GM18861 (cell line): ENCODE measurements at regions not wholly inside any gene's neighbourhood (a gene's known extent, or its start where the extent isn't known, plus 50 kb on each side); places are given as distances from the start of the nearest gene placed in this dataset.

Source experiments
- ATAC-seq: cut with Tn5 transposase; IDR thresholded peaks from one replicate; pipeline ENCODE4 v1.9.1; 2021; ENCODE audit not compliant: unreplicated experiment

DNA sequence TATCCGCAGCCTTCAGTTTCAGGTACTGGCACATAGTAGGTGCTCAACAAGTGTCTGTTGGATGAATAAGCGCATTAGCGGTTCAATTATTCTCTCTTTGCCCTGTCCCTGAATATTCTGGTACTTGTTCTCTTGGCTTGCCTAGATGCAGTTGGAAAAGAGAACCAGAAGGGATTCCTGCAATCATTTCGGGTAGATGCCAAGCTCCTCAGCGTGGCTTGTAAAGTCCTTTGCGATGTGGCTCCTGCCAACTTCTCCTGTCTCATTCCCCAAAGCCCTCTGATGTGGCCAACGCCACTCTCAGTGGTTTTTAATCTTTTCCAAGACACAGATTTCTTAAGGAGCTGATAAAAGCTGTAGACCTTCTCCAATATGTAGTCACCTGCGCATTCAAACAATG is 230.3 kb downstream of the SUDS3 start:
- no peak for ATAC-seq

DNA sequence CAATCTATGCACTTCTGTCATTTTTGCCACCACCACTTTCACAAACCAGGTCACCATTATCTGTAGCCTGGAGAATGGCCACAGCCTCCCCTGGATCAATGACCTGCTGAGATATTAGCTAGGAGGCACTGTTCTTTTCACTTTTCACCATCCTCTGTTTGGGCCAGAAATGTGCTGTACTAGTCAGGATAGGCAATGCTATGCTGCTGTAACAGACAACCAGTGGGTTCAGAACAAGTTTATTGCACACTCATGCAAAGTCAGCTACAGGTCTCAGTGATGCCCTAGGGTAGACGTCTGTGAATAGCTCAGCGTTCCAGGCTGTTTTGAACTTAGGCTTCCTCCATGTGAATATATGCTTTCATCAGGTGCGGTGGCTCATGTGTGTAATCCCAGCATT is 231.5 kb downstream of the SUDS3 start:
- no peak for ATAC-seq

DNA sequence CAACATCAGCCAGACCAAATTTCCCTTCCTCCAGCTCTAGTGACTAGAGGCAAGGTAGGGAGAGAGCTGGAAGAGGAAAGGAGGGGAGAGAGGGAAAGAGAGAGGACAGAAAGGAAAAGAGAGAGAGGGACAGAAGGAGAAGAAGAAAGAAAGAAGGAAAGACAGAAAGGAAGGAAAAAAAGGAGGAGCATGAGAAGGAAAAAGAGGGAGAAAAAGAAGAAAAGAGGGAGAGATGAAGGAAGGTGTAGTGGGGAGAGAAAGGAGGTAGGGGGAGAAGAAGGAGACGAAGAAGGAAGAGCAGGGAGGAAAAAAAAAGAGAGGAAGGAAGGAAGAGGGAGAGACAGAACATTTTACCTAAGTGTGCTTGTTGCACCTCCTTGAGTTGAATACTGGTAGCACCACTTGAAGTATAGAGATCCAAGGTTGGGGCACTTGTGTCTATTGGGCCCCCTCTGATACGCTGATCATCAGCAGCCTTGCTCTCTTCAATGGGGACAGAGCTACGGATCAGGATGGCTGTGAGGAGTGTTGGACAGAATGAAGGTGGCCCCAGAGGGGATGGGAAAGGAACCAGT is 232.5 kb downstream of the SUDS3 start:
- ATAC-seq, result no peak

DNA sequence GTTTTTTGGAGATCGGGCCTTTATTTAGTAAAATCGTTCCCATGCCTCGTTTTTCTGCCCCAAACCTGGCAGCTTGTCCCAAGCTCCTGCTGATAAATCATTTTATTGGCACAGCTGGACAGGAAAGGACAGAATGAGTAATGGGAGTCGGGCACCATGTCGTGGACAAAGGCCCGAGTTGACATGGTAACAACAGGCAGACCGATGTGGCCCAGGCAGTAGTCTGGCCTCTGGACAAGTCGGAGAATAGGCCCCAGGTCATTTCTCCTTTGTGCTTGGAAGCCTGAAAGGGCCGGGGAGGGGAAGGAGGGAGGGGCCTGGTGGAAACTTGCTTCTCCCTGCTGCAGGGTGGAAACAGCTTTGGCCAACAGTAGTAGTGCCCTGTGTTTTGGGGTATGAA is 234.9 kb downstream of the SUDS3 start:
- no peak for ATAC-seq

DNA sequence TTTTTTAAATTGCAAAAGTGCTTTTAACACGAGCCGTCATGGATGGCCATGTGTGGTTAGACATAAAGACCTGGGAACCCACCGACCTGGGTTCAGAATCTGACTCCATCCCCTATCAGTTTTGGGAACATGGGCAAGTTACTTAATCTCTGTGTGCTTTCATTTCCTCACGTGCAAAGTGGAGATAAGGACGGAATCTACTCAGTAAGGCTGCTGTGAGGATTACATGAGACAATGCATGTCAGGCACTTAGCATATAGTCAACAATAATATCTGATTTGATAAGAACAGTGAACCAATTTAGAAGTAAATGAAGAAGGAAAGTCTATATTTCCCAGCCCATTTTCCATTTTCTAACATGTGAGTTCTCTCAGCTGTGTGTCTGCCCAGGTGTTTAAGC is 235.4 kb downstream of the SUDS3 start:
- ATAC-seq, result no peak

DNA sequence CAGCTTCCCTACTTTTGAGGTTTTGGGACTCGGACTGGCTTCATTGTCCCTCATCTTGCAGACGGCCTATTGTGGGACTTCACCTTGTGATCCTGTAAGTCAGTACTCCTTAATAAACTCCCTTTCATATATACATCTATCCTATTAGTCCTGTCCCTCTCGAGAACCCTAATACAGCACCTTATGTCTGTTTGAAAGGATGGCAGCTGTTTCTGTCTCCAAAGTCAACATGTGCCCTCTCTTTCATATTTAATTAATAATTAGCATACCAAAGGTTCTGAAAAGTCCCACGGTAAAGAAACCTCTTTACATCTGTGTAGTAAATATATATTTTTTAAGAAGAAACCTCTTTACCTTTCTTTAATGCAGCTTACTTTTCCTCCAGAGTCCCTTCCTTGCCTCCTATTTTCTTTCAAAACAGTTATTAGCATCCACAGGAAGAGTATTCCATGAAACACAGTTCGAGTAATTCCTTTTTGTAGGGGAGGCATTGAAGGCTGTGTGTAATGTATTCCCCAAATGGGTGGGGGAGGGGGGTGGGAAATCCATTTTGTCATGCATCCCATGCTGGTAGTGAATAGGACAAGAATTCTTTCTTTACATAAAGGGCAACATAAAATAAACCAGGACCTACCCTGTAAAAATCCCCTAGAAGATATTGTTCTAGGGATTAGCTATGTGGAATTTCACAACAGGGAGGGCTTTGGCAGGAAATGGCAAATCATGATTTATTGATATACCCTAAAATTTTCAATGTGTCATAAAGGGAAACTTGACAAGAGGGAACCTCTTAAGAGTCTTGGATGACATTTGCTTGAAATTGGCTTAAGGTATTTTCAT is 241.5 kb downstream of the SUDS3 start:
- ATAC-seq, result no peak

DNA sequence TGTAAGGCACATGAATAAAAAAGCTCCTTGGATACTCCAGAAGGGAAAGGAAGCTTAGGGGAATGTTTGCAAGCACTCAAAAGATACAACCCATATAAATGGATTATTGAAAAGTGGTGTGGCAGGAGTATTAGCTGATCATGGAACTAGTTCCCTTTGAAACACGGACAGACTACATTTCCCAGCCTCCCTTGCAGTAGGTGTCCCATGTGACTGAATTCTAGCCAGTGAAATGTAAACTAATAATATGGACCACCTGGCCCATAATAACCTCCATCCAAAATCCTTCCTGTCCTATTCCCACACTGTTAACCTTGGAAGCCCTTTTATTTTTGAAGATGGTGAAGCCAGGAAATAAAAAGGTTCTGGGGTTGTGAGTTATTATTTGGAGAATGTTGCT is 242.3 kb downstream of the SUDS3 start:
- ATAC-seq, result no peak

DNA sequence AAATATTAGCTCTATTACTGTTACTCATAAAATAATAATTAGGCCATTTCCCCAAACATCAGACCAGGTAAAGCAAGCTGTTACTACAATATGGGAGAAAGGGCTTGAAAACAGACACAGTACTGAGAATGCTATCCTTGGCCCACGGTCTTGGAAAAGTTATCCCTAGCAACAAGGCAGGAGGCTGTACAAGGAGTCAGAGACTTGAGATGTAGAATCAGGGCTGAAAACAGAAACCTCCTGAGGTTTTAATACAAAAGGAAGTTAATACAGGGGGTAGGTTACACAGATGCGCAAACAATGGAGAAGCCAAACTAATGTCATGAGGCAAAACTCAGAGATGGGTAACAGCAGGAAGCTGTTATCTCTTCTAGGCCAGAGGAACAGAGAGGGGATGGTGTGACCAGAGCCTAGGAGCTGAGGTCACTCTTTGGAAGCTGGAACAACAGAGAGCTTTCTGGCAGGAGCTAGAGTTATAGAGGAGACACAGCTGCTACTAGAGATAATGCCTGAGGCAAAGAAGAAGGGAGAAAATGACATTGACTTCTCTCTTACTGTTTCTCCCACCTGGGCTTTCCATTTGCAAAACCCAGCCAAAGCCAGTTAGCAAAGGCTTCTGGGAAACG is 248.8 kb downstream of the SUDS3 start:
- ATAC-seq, result no peak

DNA sequence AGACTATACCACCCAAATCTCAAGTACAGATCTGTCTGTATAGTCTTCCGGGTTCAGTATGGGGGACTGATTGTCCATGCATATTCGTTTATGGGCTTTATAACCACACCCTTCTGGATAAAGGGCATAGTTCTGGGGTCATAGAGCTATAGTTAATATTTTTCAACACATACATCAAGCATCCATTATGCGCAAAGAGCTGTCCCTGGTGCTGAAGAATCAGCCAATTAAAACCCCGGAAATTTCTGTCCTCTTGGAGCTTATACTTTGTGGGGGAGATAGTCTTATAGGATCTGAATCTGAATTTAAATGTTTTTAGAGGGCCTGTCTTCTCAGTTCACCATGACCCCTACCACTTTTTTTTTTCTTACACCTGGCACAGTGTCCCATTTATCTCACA is 256.7 kb downstream of the SUDS3 start:
- ATAC-seq, result no peak

DNA sequence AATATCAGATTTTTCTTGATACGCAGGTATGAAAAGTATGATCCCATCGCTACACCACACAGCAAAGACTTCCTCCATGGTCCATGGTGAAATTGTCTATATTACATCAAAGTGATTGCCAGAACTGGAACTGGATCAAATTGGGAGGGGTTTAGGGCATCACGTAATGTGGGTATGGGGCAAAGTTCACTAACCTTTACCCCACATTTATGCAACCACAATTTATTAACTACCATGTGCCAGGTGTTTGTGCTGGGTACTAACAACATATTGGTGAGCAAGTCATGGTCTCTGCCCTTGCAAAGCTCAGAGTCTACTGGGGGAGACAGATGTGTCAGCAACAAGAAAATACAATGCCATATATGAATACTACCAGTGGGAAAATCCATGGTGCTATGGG is 258.9 kb downstream of the SUDS3 start:
- no peak for ATAC-seq

DNA sequence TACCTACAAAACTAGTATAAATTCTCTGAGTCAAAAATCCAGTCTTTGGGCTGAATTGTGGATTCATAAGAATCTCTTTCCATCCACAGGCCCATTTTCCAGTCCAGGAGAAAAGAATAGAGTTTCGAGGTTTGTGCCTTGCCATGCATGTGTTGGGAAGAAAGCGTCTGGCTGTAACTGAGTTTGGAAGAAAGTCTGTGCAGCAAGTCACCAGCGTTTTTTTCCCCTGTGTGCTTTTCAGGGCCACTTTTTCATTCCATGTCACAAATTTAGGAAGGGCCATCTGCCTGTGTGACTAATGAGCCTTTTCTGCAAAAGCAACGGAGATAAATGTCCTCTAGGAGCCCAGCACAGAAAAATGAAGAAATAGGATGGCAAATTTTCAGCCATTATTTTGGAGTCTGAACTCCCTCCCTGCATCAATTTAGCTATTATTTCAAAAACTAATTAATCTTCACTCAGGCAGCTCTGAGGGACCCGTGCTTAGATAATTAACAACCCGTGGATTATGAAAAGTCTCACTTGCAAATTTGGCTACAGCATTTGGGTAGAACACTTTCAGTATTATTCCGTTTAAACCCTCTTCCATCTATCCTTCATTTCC is 261.5 kb downstream of the SUDS3 start:
- ATAC-seq, result no peak

DNA sequence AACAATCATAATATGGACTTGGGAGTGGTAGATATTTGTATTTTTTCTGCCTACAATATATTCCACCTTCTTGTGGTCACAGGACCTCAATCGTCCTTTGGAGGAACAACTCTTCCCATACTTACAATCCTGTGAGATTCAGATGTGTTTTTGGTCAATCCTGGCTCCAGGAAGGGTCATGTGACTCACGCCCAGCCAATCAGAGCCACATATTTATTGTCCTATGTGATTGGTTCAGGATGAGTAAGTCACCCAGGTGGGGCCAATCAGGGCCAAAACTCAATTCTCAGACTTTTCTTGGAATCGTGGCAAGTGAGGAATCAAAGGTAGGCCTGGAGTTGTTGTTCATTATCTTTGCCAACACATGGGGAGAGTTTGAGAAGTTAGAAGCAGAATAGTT is 264.9 kb downstream of the SUDS3 start:
- ATAC-seq, result no peak

DNA sequence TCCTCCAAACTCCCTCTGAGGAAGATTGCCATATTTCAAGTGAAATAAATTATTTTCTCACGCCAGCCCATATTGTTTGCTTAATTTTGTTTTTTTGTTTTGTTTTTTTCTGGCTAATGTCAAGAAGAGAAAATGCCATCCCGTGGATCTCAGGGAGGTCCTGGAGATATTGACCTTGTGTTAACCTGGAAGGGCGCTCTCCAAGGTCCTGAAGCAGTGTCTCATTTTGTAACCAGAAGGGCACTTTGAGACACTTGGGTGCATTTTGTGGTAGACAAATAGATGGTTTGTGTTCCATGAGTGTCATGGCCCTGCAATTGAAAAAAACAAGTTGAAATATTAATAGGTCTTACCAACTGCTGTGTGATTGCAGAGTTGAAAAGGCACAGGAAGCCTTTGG is 268.9 kb downstream of the SUDS3 start:
- no peak for ATAC-seq

DNA sequence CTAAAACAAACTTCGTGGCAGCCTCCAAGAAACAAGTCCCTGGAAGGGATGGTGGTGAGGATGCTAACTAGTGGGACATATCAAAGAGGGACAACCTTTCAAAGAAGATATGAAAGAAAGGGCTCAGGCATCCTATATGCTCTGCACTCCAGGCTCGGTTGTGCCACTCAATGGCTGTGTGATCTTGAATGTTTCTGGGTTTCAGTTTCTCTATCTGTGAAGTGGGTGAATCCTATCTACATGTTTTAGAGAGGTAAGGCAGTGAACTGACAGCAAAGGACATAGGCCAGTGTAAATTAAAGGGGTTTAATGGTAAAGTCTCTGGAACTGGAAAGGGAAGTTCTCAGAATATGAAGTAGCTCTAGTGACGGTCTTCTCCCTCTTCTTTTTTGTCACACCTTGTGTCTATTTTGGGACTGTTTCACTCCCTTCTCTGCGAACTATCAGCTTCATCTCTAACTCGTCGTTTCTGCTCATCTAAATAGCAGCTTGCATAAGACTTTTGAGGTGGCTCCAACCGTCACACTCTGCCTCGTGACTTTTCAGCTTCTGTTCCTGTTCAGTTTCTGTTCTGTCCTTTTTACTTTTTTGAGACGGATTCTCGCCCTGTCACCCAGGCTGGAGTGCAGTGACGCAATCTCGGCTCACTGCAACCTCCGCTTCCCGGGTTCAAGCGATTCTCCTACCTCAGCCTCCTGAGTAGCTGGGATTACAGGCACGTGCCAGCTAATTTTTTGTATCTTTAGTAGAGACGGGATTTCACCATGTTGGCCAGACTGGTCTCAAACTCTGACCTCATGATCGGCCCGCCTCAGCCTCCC is 273.6 kb downstream of the SUDS3 start:
- ATAC-seq, result no peak

DNA sequence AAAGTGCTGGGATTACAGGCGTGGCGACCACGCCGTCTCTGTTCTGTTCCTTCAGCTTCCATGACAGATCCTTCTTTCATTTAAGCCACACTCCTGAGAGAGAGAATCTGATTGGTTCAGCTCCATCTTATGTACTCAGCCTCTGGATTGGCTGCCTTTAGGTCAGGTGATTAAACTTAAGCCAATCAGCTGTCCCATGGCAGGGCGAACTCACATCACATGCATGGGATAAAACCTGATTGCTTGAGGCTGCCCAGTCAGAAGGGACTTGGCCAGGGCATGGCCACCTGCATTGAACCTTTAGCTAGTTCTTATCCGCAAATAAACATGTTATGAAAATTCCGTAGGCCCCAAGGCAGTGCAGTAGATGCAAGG is 274.2 kb downstream of the SUDS3 start:
- no peak for ATAC-seq

DNA sequence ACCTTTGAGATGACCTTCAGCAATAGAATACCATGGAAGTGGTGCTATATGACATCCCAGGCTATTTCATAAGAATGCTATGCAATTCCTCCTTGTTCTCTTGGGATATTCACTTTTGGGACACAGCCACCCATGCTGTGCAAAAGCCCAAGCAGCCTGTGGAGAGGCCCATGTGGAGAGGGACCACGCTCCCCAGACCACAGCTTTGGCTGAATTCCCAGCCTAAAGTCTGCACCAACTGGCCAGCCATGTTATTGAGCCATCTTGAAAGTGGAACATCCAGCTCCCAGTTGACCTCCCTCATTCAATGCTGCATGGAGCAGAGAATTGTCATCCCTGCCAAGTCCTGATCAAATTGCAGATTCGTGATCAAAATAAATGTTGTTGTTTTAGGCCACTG is 275.1 kb downstream of the SUDS3 start:
- no peak for ATAC-seq

DNA sequence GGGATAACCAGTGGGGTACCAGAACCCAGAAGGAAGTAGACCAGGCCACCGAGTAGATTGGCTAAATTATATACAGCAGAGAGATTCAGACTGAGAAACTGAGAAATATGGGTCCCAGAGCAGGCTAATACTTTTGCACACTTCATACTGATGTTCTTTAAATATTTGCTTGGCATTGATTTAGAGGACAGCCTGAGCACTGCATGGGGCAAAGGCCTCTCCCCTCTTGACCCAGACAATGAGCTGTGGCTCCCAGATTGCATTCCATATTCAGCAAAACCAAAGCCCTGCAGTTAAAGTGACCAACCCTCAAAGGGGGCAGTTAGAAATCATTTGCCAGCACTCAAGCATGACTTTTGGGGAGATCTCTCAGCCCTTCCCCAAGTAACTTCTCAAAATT is 279.2 kb downstream of the SUDS3 start:
- no peak for ATAC-seq

DNA sequence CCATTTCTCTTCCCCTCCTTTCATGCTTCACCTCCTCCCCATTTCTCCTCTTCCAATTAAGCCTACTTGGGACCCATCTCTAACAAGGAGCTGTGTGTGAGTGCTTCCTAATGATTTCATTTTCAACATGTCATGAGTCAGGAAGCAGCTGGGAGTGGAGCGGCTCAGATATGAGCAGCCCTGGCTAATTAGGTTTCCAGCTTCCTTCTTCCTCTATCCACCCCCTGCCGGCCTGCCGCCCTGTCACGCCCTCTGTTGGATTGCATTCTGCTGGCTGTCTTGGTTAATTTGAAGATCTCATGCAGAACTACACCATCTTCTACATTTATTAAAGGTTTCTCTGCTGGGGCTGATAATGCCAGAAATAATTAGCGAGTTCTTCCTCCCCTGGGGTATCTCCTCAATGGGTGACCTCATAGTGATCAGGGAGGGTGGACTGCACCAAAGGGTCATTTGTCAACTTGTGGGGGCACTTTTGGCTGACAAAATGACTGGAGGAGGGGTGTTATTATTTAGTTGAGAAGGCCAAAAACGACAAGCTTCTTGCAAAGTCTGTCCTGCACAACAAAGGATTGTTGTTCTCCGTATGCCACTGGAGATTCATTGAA is 300.9 kb upstream of the SRRM4 start:
- no peak for ATAC-seq

DNA sequence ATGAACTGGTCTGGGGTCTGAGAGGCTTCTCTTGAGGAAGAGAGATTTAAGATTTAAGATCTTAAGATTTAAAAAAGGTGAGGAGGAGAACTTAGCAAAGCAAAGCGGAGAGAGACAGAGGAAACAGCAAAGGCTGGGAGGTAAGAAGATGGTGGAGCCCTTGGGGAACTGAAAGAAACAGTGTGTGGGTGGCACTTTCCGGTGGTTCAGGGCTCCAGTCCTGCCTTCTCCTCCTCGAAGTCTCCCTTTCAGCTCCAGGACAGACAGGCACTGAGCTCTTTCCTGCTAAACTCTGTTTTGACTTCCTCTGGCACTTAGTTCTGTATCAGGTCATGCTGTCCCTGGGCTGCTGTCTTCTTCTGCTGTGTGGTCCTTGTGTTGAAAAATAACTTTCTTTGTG is 298.7 kb upstream of the SRRM4 start:
- ATAC-seq, result no peak

DNA sequence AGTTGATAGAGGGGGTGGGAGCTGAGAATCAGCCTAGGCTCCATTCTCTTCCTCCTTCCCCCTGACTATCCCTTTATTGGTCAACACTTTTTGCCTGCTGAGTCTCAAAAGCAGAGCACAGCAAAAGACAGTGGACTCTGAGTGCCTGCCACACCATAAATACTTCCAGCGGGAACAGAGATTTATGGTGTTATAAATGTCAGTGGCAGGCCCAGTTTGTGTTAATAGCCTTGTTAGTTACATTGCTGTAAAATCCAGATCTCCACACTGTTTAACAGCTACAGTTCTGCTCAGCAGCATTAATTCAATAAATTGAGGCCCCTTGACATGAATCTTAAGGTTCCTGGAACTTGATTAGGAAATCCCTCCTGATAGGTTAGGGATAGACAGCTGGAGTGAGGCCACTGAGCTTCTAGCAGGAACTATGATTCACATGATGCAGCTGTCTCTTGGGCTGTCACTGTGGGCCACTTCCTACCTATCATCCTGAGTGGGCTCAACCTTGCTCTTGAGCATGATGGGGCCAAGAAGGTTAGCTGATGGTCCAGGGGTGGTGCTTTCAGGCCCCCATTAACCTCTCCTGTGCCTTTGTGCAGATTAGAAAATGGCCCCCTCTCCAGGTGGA is 295.2 kb upstream of the SRRM4 start:
- ATAC-seq, result no peak
